ENCODE measurements at regions not wholly inside any gene's neighbourhood (a gene's known extent, or its start where the extent isn't known, plus 50 kb on each side); places are given as distances from the start of the nearest gene placed in this dataset.

DNA sequence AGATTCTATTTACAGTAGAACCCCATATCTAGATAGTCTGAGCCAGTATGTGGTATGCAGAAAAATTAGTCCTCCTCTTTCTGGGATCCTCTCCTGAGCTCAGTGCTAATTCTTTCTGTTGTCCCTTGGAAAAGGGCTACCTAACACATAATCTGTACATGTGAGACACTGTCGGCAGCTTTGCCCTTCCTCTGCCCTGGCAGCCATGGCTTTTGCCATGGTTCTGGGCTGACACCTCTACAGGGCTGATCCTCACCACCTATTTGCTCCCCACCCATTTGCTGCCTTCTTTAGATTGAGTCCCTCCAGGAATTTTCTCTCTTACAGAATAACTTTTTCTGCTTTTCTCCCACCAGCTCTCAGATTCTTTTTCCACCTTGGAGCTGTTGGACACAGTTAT, 64.7 kb upstream of the MAP9 start:
- no peak for TF ChIP-seq NR2F6 (CRISPR knock-in tag; IDR thresholded peaks at IDR 0.05)
- TF ChIP-seq HBP1 (CRISPR knock-in tag; IDR thresholded peaks at IDR 0.05), result no peak
- no peak for TF ChIP-seq CHD7 (IDR thresholded peaks at IDR 0.05; ENCODE audit: low read depth, low read length)
- no peak for TF ChIP-seq SRF (CRISPR knock-in tag; IDR thresholded peaks at IDR 0.05)
- TF ChIP-seq CEBPB (tag; IDR thresholded peaks at IDR 0.05), result no peak
- TF ChIP-seq ZZZ3 (IDR thresholded peaks at IDR 0.05), result no peak

Measured in K562 (cell line).